HPDE6-E6E7 (cell line): ENCODE measurements at regions not wholly inside any gene's neighbourhood (a gene's known extent, or its start where the extent isn't known, plus 50 kb on each side); places are given as distances from the start of the nearest gene placed in this dataset.

ENCODE experiments used
- DNase-seq: peaks from one replicate; pipeline ENCODE4 v3.0.0; 2011; ENCODE audit warnings: missing footprints; ENCODE audit errors: extremely low spot score

DNA sequence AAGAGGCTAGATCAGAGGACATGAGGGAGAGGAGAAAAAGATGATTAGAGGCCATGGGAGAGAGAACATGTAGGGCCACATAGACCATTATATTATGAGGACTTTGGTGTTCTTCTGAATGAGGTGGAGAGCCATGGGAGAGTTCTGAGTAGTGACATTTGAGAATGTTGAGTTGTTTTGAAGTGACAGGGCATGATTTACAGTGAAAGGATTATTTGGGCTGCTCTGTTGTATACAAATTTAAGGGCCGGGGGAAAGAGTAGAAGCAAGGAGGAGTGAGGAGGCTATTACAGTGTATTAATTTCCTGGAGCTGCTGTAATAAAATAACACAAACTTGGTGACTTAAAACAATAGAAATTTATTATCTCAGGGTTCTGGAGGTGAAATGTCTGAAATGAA is 102.5 kb upstream of the RGS4 start:
- DNase-seq = no peak

DNA sequence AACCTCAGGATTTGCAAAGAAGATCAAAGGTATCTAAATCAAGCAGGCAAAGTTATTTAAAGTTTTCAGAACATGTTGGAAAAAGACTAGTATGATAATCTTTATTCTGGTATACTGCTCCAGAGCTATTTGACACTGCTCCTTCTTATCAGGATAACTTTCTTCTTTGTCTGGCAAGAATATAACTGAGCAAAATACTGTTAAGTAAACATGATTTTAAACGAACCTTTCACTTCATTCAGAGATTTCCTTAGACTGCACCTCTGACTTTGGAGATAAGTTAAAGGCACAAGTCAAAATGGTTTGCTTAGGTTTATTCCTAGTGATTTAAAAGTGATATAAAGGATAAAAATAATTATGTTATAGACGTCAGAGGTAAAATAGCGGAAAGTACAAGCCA is 103.9 kb upstream of the CCDC190 start:
- no peak for DNase-seq

DNA sequence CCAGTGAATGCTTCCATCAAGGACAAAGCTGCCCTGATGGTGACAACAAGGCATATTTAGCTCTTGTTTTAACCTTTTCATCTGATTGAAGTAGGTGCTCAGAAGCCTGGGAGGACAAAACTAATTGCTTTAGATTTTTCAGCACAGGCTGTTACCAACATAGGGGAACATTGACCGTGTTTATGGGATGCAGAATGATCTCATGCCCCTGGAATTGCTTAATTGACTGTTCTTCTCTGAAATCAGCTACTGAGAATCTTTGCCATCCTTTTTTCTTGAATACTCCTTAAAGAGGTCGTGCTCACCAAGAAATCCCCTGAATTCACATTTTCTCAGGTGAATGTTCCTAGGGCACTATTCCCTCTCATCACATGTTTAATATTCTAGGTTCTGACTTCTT is 95.9 kb upstream of the CCDC190 start:
- no peak for DNase-seq

DNA sequence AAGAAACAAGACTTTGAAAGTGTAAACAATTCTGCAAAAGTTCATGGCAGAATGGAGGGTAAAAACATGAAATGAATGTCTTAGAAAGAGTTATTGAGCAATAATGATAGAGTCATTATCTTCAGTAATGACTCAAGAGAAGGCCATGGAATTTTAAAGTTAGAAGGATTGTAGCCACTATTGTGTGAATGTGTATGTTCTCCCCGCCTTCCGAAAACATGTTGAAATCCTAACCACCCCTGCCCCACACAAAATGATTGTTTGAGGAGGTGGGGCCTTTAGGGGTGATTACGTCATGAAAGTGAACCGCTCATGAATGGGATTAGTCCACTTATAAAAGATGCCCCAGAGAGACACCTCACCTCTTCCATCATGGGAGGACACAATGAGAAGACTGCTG is 93.8 kb upstream of the CCDC190 start:
- no peak for DNase-seq

DNA sequence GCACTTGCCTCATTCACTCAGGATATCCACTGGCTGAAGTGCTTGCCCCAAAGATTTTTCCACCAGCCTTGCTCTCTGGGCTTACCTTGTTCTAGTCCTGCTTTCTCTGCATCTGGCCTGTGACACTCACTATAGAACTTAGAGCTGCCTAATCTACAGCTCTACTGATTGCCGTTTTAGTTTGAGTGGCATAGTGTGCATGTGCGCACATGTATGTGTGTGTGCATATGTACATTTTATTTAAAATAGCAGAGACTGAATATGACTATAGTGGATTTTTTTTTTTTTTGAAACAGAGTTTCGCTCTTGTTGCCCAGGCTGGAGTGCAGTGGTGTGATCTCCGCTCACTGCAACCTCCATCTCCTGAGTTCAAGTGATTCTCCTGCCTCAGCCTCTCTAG is 92.0 kb upstream of the CCDC190 start:
- DNase-seq = no peak

DNA sequence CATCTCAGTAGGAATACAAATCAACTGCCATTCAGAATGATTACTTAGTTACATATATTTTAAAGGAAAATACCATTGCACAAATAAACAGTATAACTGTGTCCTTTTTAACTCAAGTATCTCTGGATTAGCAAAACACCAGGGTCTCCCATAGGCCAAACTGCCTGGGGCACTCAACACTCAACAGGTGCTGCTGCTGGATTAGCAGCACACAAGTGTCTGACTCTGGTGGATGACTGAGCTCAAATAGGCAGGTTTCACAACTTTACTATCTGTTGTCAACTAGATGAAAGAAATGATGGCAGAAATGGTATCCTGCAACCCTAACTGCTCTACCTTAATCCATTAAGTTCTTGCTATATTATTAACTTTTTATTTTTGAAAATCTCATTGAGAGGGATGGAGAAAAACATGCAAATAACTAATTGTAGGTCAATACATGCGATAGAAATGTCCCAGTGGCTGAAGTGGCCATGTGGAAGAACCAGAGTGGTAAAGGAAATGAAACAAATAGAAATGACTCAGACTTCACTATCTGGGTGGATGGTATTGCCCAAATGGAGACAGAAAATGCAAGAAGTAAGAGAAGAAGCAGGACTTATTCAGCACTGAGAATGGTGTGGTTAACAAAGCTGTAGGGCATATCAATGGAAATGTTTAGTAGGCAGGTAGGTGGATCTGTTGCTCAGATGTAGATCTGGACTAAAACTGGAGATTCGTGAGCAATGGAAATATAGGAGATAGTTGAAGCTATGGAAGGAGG is 90.8 kb upstream of the CCDC190 start:
- DNase-seq = no peak

DNA sequence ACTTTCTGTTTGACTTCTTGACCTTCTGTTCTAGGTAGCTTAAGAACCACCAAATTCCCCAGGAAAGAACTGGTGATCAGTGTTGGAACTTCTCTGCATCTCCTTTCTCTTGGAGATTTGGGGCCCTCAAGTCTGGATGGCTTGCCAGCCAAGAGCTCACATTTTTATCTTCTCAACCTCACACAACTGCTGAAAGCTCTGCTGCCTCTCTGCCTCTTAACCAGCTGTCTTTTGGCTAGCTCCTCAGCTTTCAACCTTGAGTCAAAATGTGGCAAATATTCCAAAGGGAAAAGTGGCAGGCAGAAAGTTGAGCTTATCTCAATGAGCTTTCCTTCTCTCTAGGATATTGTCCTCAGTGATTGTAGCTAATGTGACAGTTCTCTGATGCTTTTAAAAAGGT is 89.2 kb upstream of the CCDC190 start:
- no peak for DNase-seq

DNA sequence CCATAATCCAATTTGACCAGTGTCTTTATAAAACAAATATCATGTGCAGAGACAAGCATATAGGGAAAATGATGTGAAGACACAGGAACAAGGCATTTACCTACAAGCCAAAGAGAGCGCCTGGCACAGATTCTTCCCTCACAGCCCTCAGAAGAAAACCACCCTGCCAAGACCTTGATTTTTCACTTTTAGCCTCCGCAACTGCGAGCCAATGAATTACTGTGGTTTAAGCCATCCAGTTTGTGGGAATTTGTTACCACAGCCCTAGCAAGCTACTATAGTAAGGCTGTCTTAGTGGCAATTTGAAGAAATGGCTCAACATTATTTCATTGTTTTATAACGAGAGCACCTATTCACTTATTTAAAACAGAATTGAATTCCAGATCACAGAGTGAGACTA is 85.7 kb upstream of the CCDC190 start:
- no peak for DNase-seq

DNA sequence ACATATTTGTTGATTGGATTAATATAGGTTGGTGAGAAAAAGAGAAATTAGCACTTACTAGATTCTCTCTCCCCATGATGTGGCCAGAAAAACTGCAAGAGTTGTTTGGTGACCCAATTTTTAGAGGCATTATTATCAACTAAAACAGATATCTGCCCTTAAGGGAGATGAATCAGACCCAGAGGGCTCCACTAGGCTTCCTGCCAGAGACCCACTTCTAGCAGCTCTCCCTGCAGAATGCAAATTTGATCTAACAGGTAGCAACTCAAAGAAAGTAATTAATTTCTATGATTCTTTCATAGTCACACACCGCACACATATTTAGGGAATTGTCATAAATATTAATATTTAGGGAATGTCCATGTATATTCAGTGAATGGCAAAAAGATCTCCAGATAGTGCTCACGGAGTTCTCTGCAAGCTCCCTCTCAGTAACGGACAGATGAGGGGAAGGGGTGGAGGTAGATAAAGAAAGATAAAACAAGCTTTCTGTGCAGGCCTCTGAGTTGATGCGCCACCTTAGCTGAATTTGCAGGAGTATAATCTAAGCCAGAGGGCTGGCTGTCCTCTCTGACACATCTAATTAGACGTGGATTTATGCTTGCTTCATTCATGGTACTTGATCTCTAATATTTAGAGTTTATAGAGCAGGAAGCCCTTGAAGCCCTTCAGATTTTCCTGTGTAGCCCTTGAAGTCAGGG is 84.1 kb upstream of the CCDC190 start:
- no peak for DNase-seq

DNA sequence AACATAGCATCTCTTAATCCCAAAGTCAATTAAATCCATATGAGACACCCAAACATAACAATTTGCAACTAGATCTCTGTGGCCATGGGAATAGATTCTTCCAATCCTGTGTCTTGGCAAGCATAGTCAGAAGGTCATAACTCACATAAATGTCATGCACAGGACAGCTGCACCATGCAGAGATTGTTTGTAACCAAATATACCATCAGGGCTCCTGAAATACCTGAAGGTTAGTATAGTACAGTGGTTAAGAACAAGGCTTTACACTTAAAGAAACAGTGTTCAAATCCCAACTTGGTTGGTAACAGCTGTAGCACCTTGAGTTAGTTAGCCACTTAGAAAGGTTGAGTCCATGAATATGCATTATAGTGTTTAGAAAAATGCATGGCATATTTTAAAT is 82.6 kb upstream of the CCDC190 start:
- DNase-seq = no peak

DNA sequence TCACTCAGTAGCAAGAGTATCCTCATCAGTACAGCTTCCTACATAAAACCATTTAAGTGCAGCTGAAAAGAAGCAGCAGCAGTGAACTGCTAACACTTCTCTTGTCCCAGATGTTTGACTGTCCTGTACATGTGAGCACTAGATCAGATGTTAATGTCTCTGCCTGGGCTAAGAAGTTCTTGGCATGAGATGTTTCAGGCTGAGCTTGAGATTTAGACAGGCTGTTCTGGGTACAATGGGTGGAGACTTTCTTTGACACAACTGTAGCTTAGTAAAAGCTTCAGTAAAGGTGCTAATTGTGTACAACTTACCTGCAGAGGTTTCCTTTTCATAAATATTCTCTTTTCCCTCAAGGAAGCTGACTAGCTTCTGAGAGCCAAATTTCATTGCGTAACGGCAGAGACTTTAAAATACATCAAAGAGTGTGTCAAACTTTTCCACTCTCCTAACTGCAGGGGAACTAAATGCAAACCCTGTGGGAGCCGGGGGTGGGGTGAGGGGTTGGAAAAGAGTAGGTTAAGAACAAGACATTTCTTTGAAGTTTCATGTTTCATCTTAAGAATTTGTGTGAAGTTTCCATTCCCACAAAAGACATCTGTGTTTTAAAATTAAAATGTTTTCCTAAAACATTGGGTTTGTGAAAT is 82.1 kb upstream of the CCDC190 start:
- no peak for DNase-seq

DNA sequence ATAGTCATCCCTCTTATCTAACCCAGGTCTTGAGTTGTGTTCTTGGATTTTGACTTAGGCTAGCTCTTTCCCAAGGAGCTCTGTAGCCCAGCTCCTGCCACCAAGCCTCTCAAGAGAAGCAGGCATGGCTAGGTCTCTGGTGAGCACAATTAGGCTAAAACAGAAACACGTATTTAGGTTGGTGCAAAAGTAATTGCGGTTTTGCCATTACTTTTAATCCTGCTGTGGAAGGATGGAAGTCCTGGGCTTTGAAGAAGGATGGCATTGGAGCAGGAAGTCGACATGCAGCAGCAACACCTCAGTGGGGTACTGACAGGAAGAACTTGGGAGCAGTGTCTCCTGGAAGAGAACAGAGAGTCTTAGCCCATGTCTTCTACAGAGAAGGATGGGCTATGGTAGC is 80.0 kb upstream of the CCDC190 start:
- DNase-seq = no peak

DNA sequence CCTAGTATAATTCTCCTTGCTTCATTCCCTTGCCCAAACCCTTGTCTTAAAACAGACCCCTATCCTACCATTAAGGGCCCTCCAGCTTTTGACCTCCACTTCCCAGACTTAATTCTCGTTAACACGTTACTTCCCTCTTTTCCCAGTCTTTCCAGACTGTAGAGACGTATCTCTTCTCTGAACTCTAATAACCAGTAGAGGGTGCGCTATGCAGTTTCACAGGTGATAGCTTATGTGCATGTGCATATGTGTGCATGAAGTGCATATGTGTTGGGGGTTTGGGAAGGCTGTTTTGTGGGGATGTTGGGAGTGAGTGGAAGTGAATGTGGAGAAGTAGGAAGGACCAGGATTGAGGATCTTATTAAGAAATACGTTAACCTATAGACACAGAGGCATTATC is 78.1 kb upstream of the CCDC190 start:
- no peak for DNase-seq

DNA sequence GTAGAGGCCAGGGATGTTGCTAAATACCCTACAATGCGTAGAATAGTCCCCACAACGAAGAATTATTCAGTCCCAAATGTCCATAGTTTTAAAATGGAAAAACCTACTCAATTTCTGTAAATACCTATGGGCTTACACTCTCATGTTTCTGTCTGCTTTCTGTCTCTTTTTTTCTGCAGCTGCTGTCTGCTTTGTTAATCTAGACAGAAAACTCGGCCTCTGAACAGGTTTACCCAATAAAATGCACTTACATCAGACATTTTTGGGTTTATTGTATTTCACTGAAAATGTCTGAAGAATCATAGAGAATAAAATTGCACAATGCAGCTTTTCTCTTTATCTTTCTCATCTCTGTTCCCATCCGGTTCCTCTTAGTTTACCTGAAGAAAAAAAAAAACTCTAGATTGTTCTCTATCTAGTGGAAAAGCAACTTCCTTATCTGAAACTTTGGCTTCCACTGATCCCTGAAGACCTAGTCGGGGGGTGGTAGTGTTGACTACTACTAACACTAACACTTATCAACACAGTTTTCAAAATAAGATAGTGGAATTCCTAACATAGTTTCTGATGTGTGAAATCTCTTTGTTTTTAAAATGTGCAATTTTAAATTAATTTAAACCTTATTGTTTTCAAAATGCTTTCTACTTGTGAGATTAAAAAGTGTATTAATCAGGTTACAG is 76.9 kb upstream of the CCDC190 start:
- DNase-seq = no peak

DNA sequence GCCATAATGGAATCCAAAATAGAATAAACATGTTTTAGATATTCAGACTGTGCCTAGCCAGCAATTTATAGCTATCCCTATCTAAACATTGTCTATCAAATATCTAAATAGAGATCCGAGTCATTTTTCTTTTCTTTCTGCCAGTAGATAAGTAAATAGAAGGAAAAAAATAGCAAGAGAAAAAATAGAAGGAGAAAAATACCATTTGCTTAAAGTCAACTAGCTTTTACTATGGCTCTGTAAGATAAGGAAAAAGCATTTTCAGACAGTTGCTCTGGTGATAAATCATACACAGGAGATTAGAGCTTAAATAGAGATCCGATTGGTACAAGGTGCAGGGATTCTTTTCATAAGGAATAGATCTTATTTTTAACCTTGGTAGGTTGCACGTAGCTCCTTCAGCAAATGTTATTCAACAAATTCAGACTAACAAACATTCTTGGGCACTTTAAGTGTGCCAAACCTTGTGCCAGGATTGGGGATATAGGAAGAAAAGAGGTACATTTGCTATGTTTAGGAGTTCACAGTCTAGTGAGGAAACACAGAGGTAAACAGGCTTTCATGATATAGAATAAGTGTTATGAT is 70.1 kb upstream of the CCDC190 start:
- DNase-seq = no peak

DNA sequence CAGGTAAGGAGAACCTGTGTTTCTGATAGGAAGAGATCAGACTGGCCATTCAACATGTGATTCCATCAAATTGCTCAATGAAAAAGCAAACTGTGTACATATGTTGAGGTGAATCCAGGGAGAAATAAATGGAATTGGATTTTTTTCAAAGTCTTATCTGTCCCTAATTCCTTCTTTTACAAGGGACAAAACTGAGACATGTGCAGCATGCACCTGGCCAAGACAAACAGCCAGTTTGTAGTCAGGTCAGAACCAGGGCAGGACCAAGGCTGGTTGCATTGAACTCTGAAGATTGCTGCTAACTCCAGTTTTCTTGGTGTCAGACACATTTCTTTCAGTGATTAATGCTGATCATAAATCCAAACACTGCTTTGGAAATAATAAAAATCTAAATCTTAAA is 69.6 kb upstream of the CCDC190 start:
- DNase-seq = no peak

DNA sequence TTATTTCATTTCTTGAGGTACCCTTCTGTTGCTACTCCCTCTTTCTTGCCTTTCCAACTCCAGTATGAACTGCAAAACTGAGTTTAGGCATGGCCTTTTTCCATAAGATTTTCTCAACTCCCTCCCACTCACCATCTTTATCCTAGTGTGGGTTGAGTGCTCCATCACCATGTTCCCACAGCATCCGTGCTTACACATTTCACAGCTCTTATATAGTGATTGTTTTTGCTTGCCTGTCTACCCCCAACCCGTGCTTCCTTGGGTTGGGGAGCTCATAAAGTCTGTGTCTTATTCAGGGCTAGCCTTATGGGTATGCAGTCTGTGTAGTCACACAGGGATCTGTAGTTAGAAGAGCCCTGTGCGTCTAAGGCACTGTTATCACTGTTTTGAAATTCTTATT is 68.2 kb upstream of the CCDC190 start:
- no peak for DNase-seq

DNA sequence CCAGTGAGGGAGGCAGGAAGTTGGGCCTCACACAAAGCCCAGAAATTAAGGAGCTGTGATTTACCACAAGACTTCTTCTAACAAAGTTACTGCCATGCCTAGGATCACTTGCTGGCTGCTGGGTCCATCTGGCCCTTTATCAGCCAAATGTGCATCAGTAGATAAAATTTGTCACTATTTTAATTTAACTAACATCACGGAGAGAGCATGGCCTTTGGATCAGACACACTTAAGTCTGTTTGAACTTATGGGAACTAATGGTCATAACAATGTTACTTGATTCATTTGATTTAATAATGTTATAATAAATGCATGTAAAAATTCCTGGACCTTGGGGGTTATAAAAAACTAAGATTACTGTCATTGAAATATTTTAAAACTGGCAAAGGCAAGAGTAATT is 67.2 kb upstream of the CCDC190 start:
- no peak for DNase-seq

DNA sequence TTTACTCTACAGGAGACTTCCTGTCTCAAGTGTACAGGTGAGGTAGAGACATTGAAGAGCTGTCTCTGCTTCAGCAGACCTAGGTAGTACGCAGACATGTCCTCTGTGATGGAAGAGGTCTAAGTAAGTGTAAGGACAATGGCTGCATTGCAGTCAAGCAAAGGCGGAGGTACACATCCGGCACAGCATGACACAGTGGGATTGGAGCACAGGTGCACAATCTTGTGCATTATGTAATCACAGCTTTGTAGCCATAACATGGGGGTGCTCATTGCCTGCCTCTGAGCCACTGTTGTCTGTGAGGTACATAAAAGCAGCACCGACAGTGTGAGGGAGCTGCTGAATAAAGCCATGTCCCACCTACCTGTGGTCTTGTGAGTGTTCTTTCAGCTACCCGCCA is 66.4 kb upstream of the CCDC190 start:
- DNase-seq = no peak

DNA sequence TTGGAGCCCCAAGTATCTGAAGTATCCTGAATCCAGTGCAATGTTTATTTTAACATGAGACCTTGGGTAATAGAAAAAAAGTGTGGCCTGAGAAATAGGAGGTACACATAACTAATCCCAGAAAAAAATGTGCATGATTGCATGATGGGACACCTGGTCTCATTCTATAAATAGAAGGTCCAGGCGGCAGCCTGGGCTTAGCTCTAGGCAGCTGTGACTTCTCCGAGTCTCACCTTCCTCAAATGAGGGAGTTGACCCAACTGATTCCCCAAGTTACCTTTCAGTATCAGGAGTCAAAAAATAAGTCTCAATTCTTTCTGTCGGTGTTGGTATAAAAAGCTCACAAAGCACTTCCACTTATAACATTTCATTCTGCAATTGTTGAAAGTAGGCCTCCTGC is 65.9 kb upstream of the CCDC190 start:
- no peak for DNase-seq

DNA sequence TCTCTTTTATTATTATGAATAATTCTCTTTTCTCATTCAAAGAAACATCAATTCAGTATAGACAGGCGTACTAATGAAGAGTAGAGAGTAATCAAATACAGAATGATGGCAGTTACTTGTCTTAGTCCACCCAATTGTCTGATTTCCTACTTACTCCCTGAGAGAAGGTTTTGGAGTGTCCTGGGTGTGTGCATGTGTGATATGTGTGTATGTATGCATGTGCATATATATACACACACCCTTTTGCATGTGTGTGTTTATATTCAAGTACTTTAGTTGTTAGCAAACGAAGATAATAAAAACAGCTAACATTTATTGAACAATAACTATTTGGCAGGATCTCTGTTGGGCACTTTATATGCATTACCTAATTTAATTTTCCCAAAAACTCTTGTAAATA is 63.2 kb upstream of the CCDC190 start:
- no peak for DNase-seq

DNA sequence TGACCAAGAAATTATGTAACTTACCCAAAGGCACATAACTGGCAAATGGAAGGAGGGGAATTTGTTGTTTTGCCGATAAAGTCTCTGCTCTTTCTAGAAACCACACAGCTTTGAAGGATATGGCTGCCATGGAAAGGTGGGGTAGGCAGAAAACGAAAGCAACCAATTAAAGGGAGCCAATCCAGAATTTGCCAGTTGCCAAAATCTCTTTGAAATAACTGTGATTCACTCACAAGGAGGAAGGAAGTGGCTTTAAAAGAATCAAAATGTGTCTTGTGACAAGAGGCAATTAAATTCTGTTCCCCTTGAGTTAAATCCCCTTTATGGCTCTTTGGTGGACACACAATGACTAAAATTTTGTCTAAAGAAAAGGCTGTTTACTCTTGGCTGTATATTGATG is 61.2 kb upstream of the CCDC190 start:
- no peak for DNase-seq
